GM06990 (cell line): ENCODE measurements at regions not wholly inside any gene's neighbourhood (a gene's known extent, or its start where the extent isn't known, plus 50 kb on each side); places are given as distances from the start of the nearest gene placed in this dataset.

Experiments
- DNase-seq: peaks from one replicate; pipeline ENCODE4 v3.0.0-alpha.2; 2011; ENCODE audit not compliant: insufficient read length; ENCODE audit errors: extremely low read depth
- H3K27me3 ChIP-seq: replicated peaks from 2 replicates; pipeline ENCODE4 v1.6.0; 2011; ENCODE audit warnings: low read length; ENCODE audit not compliant: control insufficient read depth, insufficient read depth
- H3K36me3 ChIP-seq: 2 replicates; pipeline ENCODE4 v1.5.1; 2011; ENCODE audit warnings: low read length; ENCODE audit not compliant: control insufficient read depth, insufficient read depth
- H3K4me3 ChIP-seq: replicated peaks from 2 replicates; pipeline ENCODE4 v1.5.1; 2011; ENCODE audit warnings: low read depth, mild to moderate bottlenecking, control low read depth, low read length
- TF ChIP-seq, protein P1 (sequence below): IDR thresholded peaks from 2 replicates; pipeline ENCODE4 v1.5.1; 2011; ENCODE audit warnings: low read length, control low read depth, mild to moderate bottlenecking, inconsistent platforms; ENCODE audit not compliant: insufficient read depth, poor library complexity, severe bottlenecking

DNA sequence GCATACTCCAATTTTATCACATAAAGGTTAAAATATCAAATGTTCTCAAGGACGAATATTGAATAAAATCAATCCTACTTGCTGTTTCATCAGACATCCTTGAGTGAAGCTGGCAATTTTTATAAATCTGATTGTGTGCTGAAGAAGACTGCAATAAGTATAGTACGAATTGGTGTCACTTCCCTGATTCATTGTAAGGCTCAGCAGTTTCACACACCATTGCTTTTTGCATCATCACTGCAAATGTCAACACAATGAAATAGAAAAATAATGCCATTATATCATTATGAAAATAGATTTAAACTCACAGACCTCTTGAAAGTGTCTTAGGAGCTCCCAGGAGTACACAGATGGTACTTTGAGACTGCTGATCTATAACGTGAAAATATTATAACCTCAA, 172.5 kb downstream of the ANKRD50 start:
- no peak for DNase-seq
- Histone ChIP-seq H3K27me3 (no peaks in the 10 kb centered on the region), H3K36me3 (no peaks in the 10 kb centered on the region), H3K4me3 (no peak overlapping the region)
- TF ChIP-seq, protein P1, sequence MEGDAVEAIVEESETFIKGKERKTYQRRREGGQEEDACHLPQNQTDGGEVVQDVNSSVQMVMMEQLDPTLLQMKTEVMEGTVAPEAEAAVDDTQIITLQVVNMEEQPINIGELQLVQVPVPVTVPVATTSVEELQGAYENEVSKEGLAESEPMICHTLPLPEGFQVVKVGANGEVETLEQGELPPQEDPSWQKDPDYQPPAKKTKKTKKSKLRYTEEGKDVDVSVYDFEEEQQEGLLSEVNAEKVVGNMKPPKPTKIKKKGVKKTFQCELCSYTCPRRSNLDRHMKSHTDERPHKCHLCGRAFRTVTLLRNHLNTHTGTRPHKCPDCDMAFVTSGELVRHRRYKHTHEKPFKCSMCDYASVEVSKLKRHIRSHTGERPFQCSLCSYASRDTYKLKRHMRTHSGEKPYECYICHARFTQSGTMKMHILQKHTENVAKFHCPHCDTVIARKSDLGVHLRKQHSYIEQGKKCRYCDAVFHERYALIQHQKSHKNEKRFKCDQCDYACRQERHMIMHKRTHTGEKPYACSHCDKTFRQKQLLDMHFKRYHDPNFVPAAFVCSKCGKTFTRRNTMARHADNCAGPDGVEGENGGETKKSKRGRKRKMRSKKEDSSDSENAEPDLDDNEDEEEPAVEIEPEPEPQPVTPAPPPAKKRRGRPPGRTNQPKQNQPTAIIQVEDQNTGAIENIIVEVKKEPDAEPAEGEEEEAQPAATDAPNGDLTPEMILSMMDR: no peak

DNA sequence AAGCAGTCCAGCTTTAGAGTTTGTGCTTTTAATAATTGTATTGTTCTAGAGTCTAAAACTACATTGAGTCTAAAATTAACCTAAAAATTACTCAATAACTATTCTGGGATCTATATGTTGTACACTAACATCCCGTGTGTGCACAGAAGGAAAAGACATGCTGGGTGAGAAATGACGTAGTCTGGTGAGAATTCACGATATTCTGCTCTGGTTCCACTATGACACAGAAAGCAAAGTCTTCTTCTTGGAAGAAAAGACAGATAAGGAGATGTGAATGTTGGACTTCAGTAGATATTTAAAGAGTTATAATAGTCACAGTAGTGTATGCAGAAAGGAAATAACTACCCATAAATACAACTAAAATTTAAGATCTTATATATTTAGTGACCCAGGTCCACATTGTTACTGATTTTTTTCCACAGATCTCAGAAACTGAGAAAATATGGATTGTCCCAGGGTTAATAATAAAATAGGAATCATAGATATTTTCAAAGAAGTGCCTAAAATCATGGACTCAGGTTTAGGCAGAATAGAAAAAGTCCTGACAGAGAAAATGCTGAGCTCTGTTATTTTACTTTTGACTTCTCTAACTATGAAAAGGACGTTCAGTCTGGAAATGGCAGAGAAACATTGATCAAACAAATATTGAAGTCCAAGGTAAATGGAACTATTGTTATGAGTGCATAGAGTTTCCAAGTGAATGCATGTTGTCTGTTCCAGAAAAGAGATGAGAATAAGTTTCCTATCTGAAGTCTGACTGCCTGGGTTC, 170.7 kb downstream of the ANKRD50 start:
- TF ChIP-seq, protein P1: no peak

DNA sequence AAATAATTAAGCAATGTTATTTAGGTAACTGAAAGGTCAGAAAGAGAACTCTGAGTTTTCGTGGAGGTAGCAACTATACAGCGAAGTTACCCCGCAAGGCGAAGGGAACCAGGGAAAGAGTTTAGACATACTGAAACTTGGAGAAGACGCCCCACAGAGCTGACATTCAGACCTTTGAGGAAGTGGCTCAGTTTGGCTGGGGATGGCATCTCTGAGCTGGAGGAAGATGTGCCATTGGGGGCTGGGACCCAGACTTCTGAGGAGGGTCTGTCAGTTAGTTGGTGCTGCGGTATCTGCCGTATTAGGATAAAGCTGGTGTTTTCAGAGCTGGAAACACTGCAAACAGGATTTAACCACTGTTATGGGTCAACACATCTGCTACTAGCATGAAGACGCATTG, 156.6 kb downstream of the ANKRD50 start:
- H3K27me3 ChIP-seq: no peaks in the 10 kb centered on the region

More for the DNA sequence above, 170.7 kb downstream of the ANKRD50 start:
- no peaks in the 10 kb centered on the region for H3K36me3 ChIP-seq
- no peak for DNase-seq
- H3K4me3 ChIP-seq: no peak overlapping the region
- no peaks in the 10 kb centered on the region for H3K27me3 ChIP-seq

DNA sequence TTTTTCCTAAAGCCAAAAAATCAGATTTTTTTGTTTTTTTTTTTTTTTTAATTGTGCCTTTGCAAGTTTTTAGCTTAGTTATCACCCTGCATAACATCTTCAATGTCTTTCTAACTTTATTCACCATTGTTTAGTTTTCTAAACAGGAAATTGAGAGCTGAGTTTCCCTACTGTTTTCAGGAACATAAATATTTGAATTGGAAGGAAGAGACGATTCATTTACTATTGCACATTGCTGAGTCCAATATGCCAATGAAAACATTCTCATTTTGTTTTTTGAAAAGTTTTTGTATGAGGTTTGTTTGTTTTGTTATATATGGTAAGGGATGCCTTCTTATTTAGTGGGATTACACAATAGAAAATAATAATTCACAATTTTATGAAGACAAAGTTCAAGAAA, 148.4 kb downstream of the ANKRD50 start:
- H3K36me3 ChIP-seq: no peaks in the 10 kb centered on the region
- no peak overlapping the region for H3K4me3 ChIP-seq
- H3K27me3 ChIP-seq: no peaks in the 10 kb centered on the region
- no peak for DNase-seq
- TF ChIP-seq, protein P1: no peak

More for the DNA sequence above, 156.6 kb downstream of the ANKRD50 start:
- no peak for DNase-seq
- H3K36me3 ChIP-seq: no peaks in the 10 kb centered on the region
- no peak overlapping the region for H3K4me3 ChIP-seq
- TF ChIP-seq, protein P1: no peak

DNA sequence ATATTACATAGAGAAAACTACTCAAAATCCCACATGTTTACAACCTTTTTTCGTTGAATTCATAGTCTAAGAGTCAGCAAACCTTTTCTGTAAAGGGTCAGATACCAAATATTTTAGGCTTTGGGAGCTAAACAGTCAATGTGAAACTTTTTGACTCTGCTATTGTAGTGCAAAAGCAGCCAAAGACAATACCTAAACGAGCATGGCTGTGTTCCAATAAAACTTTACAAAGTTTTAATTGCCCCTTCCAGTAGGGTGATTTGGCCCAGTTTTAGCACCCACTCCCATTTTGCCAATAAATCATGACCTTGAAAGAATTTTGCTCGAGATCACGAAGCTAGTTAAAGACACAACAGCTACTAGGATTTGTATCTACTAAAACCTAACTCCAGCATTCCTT, 147.2 kb downstream of the ANKRD50 start:
- no peak overlapping the region for H3K4me3 ChIP-seq
- no peaks in the 10 kb centered on the region for H3K36me3 ChIP-seq
- no peaks in the 10 kb centered on the region for H3K27me3 ChIP-seq
- DNase-seq: no peak
- TF ChIP-seq, protein P1: no peak
